Activated B cell treated with CpG ODN at 0.5 μM for 24 hours (primary cell): ENCODE measurements at regions not wholly inside any gene's neighbourhood (a gene's known extent, or its start where the extent isn't known, plus 50 kb on each side); places are given as distances from the start of the nearest gene placed in this dataset.

Experiments used
- ATAC-seq: fragments of 200-7000 bp; cut with Tn5 transposase; one replicate; pipeline ENCODE4 v1.10.0; 2021; ENCODE audit warnings: low read depth, mild to moderate bottlenecking, moderate library complexity
- CTCF ChIA-PET: fragments of 350-600 bp; sonication (Branson Sonifier 250); formaldehyde crosslinking; loops from one replicate; lab custom pipeline; 2021; ENCODE audit warnings: antibody characterized with exemption; lab: Charles Lee
- POLR2A ChIA-PET: fragments of 350-600 bp; sonication (Branson Sonifier 250); formaldehyde crosslinking; loops from one replicate; lab custom pipeline; 2021; ENCODE audit warnings: antibody characterized with exemption; lab: Charles Lee
- DNase-seq: peaks from one replicate; pipeline ENCODE4 v3.0.0; 2022
- H3K27ac Mint-ChIP-seq: one replicate; pipeline ENCODE4 v1.8.0; 2020; ENCODE audit warnings: mixed read lengths
- H3K27me3 Mint-ChIP-seq: one replicate; pipeline ENCODE4 v1.8.0; 2021; ENCODE audit warnings: mixed read lengths
- H3K36me3 Mint-ChIP-seq: one replicate; pipeline ENCODE4 v1.8.0; 2021; ENCODE audit warnings: low read depth, mixed read lengths
- H3K4me1 Mint-ChIP-seq: one replicate; pipeline ENCODE4 v1.8.0; 2021; ENCODE audit warnings: mixed read lengths
- H3K4me3 Mint-ChIP-seq: one replicate; pipeline ENCODE4 v1.8.0; 2020; ENCODE audit warnings: mild to moderate bottlenecking, mixed read lengths
- H3K9me3 Mint-ChIP-seq: one replicate; pipeline ENCODE4 v1.8.0; 2020; ENCODE audit warnings: mixed read lengths
- intact Hi-C: fragments of 100-400 bp; cut with micrococcal nuclease; formaldehyde crosslinking; loops from one replicate; pipeline ENCODE4 v1.15.1; 2024
- TF ChIP-seq, protein P1 (sequence below): fragments of 200-600 bp; IDR thresholded peaks from one replicate; pipeline ENCODE4 v1.8.0; 2022; ENCODE audit warnings: antibody characterized with exemption, mild to moderate bottlenecking

DNA sequence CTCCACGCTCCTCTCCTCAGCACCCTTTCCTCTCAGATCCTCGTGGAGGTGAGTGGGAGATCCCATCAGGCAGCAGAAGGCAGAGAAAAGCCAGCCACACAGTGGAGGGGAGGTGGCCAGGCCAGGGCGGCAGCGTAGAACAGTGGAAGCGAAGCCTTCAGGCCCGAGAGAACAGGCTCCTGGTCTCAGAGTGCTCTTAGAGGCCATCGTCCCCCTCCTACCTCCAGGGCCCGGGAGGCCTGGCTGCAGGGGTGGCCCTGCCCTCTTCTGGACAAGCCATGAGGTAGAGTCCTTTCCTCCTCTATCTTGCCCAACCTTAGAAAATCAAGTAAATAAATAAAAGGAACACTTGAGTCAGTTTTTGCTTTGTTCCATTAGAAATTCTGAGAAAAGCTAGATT is 202.0 kb downstream of the KATNAL1 start:
- Mint-ChIP-seq H3K36me3 (no peaks in the 10 kb centered on the region), H3K9me3 (no peaks in the 10 kb centered on the region), H3K27me3 (no peaks in the 10 kb centered on the region), H3K27ac (no peak overlapping the region), H3K4me1 (no peaks in the 10 kb centered on the region), H3K4me3 (no peak overlapping the region)
- ChIA-PET POLR2A (no interaction called here), CTCF (interaction anchor here (1.2 kb wide), 1 partner anchor 335 kb away, joined by 5 read pairs; no protein-coding TSS in a partner anchor)
- DNase-seq = no peak
- TF ChIP-seq, protein P1, sequence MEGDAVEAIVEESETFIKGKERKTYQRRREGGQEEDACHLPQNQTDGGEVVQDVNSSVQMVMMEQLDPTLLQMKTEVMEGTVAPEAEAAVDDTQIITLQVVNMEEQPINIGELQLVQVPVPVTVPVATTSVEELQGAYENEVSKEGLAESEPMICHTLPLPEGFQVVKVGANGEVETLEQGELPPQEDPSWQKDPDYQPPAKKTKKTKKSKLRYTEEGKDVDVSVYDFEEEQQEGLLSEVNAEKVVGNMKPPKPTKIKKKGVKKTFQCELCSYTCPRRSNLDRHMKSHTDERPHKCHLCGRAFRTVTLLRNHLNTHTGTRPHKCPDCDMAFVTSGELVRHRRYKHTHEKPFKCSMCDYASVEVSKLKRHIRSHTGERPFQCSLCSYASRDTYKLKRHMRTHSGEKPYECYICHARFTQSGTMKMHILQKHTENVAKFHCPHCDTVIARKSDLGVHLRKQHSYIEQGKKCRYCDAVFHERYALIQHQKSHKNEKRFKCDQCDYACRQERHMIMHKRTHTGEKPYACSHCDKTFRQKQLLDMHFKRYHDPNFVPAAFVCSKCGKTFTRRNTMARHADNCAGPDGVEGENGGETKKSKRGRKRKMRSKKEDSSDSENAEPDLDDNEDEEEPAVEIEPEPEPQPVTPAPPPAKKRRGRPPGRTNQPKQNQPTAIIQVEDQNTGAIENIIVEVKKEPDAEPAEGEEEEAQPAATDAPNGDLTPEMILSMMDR = no peak
- intact Hi-C loops = no loop called here
- ATAC-seq = no peak

DNA sequence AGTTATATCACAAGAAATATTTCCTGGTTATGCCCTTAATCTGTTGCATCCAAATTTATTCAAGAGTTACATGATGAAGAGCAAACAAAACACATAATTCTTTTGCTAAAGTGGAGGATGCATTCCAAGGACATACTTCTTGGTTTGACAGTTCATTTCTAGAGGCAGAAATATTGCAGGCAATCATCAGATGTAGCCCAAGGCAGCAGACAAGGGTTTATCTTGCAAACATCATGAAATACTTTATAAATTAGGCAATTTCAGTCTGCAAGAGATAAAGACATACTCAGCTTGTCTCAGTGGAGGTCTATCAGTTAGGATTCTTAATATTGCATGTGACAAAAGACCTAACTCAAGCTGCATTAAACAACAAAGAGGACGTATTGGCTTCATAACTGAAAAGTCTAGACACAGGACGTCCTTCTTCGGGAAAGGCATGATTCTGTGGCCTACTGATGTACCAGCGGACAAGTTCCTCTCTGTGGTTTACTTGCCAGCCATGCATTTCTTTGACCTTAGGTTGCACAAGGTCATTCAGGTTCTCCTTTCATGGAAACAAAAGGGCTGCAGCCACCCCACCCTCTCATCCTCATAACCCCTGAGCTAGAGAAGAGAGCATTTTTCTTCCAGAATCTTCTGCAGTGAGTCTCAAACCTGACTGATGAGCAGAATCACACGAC is 204.1 kb downstream of the KATNAL1 start:
- CTCF ChIA-PET = no interaction called here
- Mint-ChIP-seq H3K4me3 (no peak overlapping the region), H3K27me3 (peaks cover 2% of the 10 kb centered on the region), H3K9me3 (no peaks in the 10 kb centered on the region), H3K27ac (no peak overlapping the region), H3K36me3 (no peaks in the 10 kb centered on the region), H3K4me1 (no peaks in the 10 kb centered on the region)
- ATAC-seq (no peak), DNase-seq (no peak)
- TF ChIP-seq, protein P1 = no peak
- intact Hi-C loops = no loop called here
- POLR2A ChIA-PET = no interaction called here

DNA sequence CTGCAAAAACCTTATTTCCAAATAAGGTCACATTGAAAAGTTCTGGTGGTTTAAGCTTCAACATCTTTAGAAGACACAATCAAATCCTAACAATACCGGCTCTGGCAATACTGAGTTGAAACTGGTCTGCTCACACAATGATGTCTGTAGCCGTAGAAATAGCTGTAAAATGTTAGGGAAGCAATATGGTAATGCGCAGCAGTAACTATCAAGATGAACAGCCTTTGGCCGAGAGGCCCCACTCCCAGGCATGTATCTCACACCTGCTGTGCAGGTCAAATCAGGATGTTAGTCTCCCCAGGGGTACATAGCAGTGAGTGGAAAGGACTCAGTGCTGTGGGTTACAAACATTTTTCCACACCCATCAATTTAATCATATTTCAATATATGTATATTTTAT is 207.1 kb downstream of the KATNAL1 start:
- CTCF ChIA-PET = no interaction called here
- ATAC-seq = no peak
- intact Hi-C loops = no loop called here
- Mint-ChIP-seq H3K9me3 (no peaks in the 10 kb centered on the region), H3K4me3 (no peak overlapping the region), H3K27ac (no peak overlapping the region), H3K4me1 (no peaks in the 10 kb centered on the region), H3K27me3 (peaks cover 2% of the 10 kb centered on the region), H3K36me3 (no peaks in the 10 kb centered on the region)
- POLR2A ChIA-PET = no interaction called here
- TF ChIP-seq, protein P1 = no peak
- no peak for DNase-seq

DNA sequence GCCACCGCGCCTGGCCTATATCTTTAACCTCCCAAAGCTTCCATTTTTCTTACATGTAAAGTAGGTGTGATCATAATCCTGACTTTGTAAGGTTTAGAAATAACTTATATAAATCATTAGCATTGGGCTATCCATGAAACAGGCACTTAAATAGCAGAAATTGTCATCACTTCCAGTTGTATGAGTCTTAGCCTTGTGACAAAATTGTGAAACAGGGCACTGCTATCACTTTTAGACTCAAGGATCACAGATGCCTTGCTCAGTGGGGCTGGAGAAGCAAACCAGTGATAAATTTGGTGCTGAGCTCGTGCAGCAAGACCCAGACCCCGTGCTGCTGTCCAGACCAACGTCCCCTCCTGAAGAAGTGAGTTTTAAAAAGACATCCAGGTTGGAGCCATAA is 209.7 kb downstream of the KATNAL1 start:
- ATAC-seq = no peak
- no peak for DNase-seq
- peaks cover 2% of the 10 kb centered on the region for H3K27me3 Mint-ChIP-seq
- H3K36me3 Mint-ChIP-seq = no peaks in the 10 kb centered on the region
- no peaks in the 10 kb centered on the region for H3K4me1 Mint-ChIP-seq
- CTCF ChIA-PET = no interaction called here
- no peak overlapping the region for H3K27ac Mint-ChIP-seq
- POLR2A ChIA-PET = no interaction called here
- intact Hi-C loops = no loop called here
- no peaks in the 10 kb centered on the region for H3K9me3 Mint-ChIP-seq
- TF ChIP-seq, protein P1 = no peak
- H3K4me3 Mint-ChIP-seq = no peak overlapping the region

DNA sequence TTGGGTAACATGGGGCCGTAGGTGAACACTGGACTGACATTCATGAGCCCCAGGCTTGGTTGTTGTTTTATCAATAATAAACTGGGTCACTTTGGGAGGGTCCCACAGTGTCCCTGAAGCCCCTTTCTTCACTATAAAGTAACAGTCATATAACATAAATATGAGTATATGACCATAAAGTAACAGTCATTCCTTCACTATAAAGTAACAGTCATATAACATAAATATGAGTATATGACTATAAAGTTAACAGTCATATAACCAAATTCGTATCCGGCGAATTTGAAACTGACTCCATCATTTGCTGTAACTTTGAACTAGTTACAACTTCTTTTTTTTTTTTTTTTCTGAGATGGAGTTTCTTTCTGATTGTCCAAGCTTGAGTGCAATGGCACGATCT is 210.3 kb downstream of the KATNAL1 start:
- Mint-ChIP-seq H3K9me3 (no peaks in the 10 kb centered on the region), H3K27me3 (peaks cover 2% of the 10 kb centered on the region), H3K4me1 (no peaks in the 10 kb centered on the region), H3K36me3 (no peaks in the 10 kb centered on the region), H3K4me3 (no peak overlapping the region), H3K27ac (no peak overlapping the region)
- intact Hi-C loops = no loop called here
- DNase-seq = no peak
- no peak for ATAC-seq
- TF ChIP-seq, protein P1 = no peak
- ChIA-PET CTCF (no interaction called here), POLR2A (no interaction called here)
